HCT116 (cell line): ENCODE measurements at regions not wholly inside any gene's neighbourhood (a gene's known extent, or its start where the extent isn't known, plus 50 kb on each side); places are given as distances from the start of the nearest gene placed in this dataset.

Experiments
- ATAC-seq: fragments of 200-7000 bp; cut with Tn5 transposase; 2 replicates; pipeline ENCODE4 v1.9.1; 2020; ENCODE audit warnings: mild to moderate bottlenecking, moderate library complexity
- BruUV-seq: library from RNA; stranded (reverse); fragments of 400-500 nt; replicated peaks from 2 replicates; lab custom pipeline; 2021; lab: Mats Ljungman, UMichigan
- CTCF ChIA-PET: fragments of 300-600 bp; sonication (Branson Sonifier 250); formaldehyde crosslinking; loops from one replicate; lab custom pipeline; 2021; ENCODE audit warnings: antibody characterized with exemption; lab: Charles Lee
- POLR2A ChIA-PET: fragments of 300-600, 350-600 bp; sonication (Branson Sonifier 250); formaldehyde crosslinking; loops from one replicate; lab custom pipeline; 2021; ENCODE audit warnings: antibody characterized with exemption; lab: Charles Lee
- RAD21 ChIA-PET, 2 experiments: fragments of 300-600 bp; sonication (Branson Sonifier 250); formaldehyde crosslinking; loops; one replicate each; lab custom pipeline; 2023; ENCODE audit warnings: low total read pairs in 2 of 2; ENCODE audit not compliant: uncharacterized antibody in 2 of 2, unreplicated experiment in 2 of 2, low non-redundant PET in 1 of 2; lab: Charles Lee
- DNase-seq: peaks from one replicate; pipeline ENCODE4 v3.0.0-alpha.2; 2010; ENCODE audit warnings: low read depth, low spot score
- H2AFZ ChIP-seq: fragments of 200-600 bp; shearing (Covaris generic), sonication (generic); 2 replicates; pipeline ENCODE4 v1.6.1; 2017; ENCODE audit warnings: low read depth, mixed run types, mixed read lengths, antibody characterized with exemption, low read length; ENCODE audit not compliant: poor library complexity, severe bottlenecking
- H3K27ac ChIP-seq: 2 replicates; pipeline ENCODE4 v1.5.1; 2012; ENCODE audit warnings: low read depth, low read length
- H3K27me3 ChIP-seq: fragments of 200-600 bp; sonication (generic); 2 replicates; pipeline ENCODE4 v1.6.1; 2016; ENCODE audit warnings: mixed run types, low read length, mixed read lengths; ENCODE audit not compliant: insufficient read depth
- H3K36me3 ChIP-seq, 2 experiments: fragments of 200-500 bp in 1 of 2; fragments of 200-600 bp in 1 of 2; sonication (Bioruptor generic) in 1 of 2; sonication (generic) in 1 of 2; 2 replicates each; pipeline versions ENCODE4 v1.5.1 to v1.6.1; 2014 to 2016; ENCODE audit warnings: low read length in 2 of 2, inconsistent platforms in 1 of 2, mixed read lengths in 1 of 2, mixed run types in 1 of 2; ENCODE audit not compliant: insufficient read depth in 2 of 2, control insufficient read depth in 1 of 2
- H3K4me1 ChIP-seq, 2 experiments: fragments of 200-600 bp in 1 of 2; sonication (generic) in 1 of 2; 2 replicates each; pipeline versions ENCODE4 v1.5.1 to v1.6.1; 2012 to 2017; ENCODE audit warnings: low read length in 2 of 2, inconsistent platforms in 1 of 2, mild to moderate bottlenecking in 1 of 2, mixed read lengths in 1 of 2, mixed run types in 1 of 2, moderate library complexity in 1 of 2; ENCODE audit not compliant: insufficient read depth in 2 of 2, control insufficient read depth in 1 of 2
- H3K4me2 ChIP-seq: fragments of 200-600 bp; sonication (generic); 2 replicates; pipeline ENCODE4 v1.6.1; 2017; ENCODE audit warnings: mixed run types, low read length, mixed read lengths
- H3K4me3 ChIP-seq, 2 experiments: fragments of 200-600 bp in 1 of 2; sonication (generic) in 1 of 2; replicated peaks in 1 of 2; 2 replicates each; pipeline ENCODE4 v1.5.1; 2011 to 2016; ENCODE audit warnings: low read length in 2 of 2, control low read depth in 1 of 2, low read depth in 1 of 2, mild to moderate bottlenecking in 1 of 2, mixed read lengths in 1 of 2, mixed run types in 1 of 2
- H3K79me2 ChIP-seq: fragments of 200-600 bp; sonication (generic); 2 replicates; pipeline ENCODE4 v1.6.1; 2017; ENCODE audit warnings: mild to moderate bottlenecking, mixed run types, low read length, moderate library complexity, mixed read lengths; ENCODE audit not compliant: insufficient read depth
- H3K9ac ChIP-seq: fragments of 200-600 bp; sonication (generic); 2 replicates; pipeline ENCODE4 v1.6.1; 2016; ENCODE audit warnings: low read length, mixed read lengths
- H3K9me2 ChIP-seq: fragments of 200-600 bp; sonication (generic), shearing (Covaris generic); 2 replicates; pipeline ENCODE4 v1.6.1; 2017; ENCODE audit warnings: mixed run types, mild to moderate bottlenecking, moderate library complexity; ENCODE audit not compliant: insufficient read depth
- H3K9me3 ChIP-seq, 2 experiments: fragments of 200-500 bp in 1 of 2; fragments of 200-600 bp in 1 of 2; sonication (Bioruptor generic) in 1 of 2; sonication (generic) in 1 of 2; 2 replicates each; pipeline ENCODE4 v1.6.1; 2014 to 2017; ENCODE audit warnings: low read length in 2 of 2, mixed read lengths in 2 of 2, inconsistent platforms in 1 of 2, low read depth in 1 of 2, mild to moderate bottlenecking in 1 of 2, mixed run types in 1 of 2, moderate library complexity in 1 of 2; ENCODE audit not compliant: control insufficient read depth in 1 of 2, insufficient read depth in 1 of 2
- H4K20me1 ChIP-seq: fragments of 200-600 bp; sonication (generic), shearing (Covaris generic); 2 replicates; pipeline ENCODE4 v1.6.1; 2017; ENCODE audit warnings: mixed run types, mild to moderate bottlenecking, moderate library complexity; ENCODE audit not compliant: insufficient read depth
- CBX3 ChIP-seq: IDR thresholded peaks from 2 replicates; pipeline ENCODE4 v1.6.1; 2012; ENCODE audit warnings: low read depth
- EGR1 ChIP-seq: IDR thresholded peaks from 2 replicates; pipeline ENCODE4 v1.6.1; 2012; ENCODE audit warnings: low read depth
- ELF1 ChIP-seq: IDR thresholded peaks from 2 replicates; pipeline ENCODE4 v1.6.1; 2012; ENCODE audit warnings: low read depth, borderline replicate concordance
- EZH2 ChIP-seq: fragments of 200-600 bp; sonication (generic); IDR thresholded peaks from 2 replicates; pipeline ENCODE4 v1.6.1; 2017; ENCODE audit warnings: antibody characterized with exemption, mixed run types
- FOSL1 ChIP-seq: IDR thresholded peaks from 2 replicates; pipeline ENCODE4 v1.6.1; 2012; ENCODE audit warnings: low read depth
- MAX ChIP-seq: IDR thresholded peaks from 2 replicates; pipeline ENCODE4 v1.6.1; 2012
- POLR2A ChIP-seq: IDR thresholded peaks from 2 replicates; pipeline ENCODE4 v1.7.0; 2011; ENCODE audit warnings: borderline replicate concordance; ENCODE audit not compliant: insufficient read depth, insufficient read length; ENCODE audit errors: extremely low read depth
- POLR2AphosphoS5 ChIP-seq: IDR thresholded peaks from 2 replicates; pipeline ENCODE4 v1.6.1; 2011; ENCODE audit warnings: mild to moderate bottlenecking, low read depth, low read length, moderate library complexity
- RAD21 ChIP-seq: IDR thresholded peaks from 2 replicates; pipeline ENCODE4 v1.6.1; 2012; ENCODE audit warnings: low read depth, mild to moderate bottlenecking
- REST ChIP-seq: IDR thresholded peaks from 2 replicates; pipeline ENCODE4 v1.6.1; 2012; ENCODE audit warnings: low read depth
- SIN3A ChIP-seq: IDR thresholded peaks from 2 replicates; pipeline ENCODE4 v1.6.1; 2012; ENCODE audit warnings: low read depth
- SP1 ChIP-seq: IDR thresholded peaks from 2 replicates; pipeline ENCODE4 v1.6.1; 2012; ENCODE audit warnings: low read depth
- SRF ChIP-seq: IDR thresholded peaks from 2 replicates; pipeline ENCODE4 v1.6.1; 2012; ENCODE audit warnings: low read depth
- TCF7L2 ChIP-seq: IDR thresholded peaks from 2 replicates; pipeline ENCODE4 v1.7.0; 2011; ENCODE audit warnings: borderline replicate concordance, inconsistent platforms; ENCODE audit not compliant: insufficient read depth, insufficient read length; ENCODE audit errors: extremely low read depth
- YY1 ChIP-seq: IDR thresholded peaks from 2 replicates; pipeline ENCODE4 v1.6.1; 2011; ENCODE audit warnings: low read length, low read depth, moderate library complexity, mild to moderate bottlenecking; ENCODE audit not compliant: insufficient replicate concordance; ENCODE audit errors: extremely low read depth
- ZBTB33 ChIP-seq: IDR thresholded peaks from 2 replicates; pipeline ENCODE4 v1.6.1; 2011; ENCODE audit warnings: mild to moderate bottlenecking, low read length, moderate library complexity; ENCODE audit not compliant: insufficient replicate concordance; ENCODE audit errors: extremely low read depth
- intact Hi-C: fragments of 100-400 bp; cut with micrococcal nuclease; formaldehyde crosslinking; loops from 2 replicates; pipeline ENCODE4 v1.10.0; 2022

GRCh38 chr5:133830281-133830680 is 138.1 kb downstream of the C5orf15 start:
- no peak overlapping the region for H3K9ac ChIP-seq
- no peaks in the 10 kb centered on the region for H3K9me2 ChIP-seq
- DNase-seq: no peak
- intact Hi-C loops: no loop called here
- H3K9me3 ChIP-seq: no peaks in the 10 kb centered on the region
- no peaks in the 10 kb centered on the region for H4K20me1 ChIP-seq
- TF ChIP-seq YY1: no peak
- TF ChIP-seq ELF1: no peak
- TF ChIP-seq SRF: no peak
- TF ChIP-seq SP1: no peak
- TF ChIP-seq, all 23 proteins: peak for 0
- no peak overlapping the region for H3K27ac ChIP-seq
- H3K4me2 ChIP-seq: no peak overlapping the region
- no peaks in the 10 kb centered on the region for H3K4me1 ChIP-seq
- ChIA-PET CTCF (no interaction called here), POLR2A (interaction anchor here (0.6 kb wide), 1 partner anchor 62 kb away, joined by 3 read pairs; no protein-coding TSS in a partner anchor), RAD21 (no interaction called here)
- H3K4me3 ChIP-seq: no peak overlapping the region
- H3K79me2 ChIP-seq: no peaks in the 10 kb centered on the region
- no peaks in the 10 kb centered on the region for H3K36me3 ChIP-seq
- ATAC-seq: no peak
- BruUV-seq: no TSS peak
- no peak overlapping the region for H2AFZ ChIP-seq
- peaks cover 23% of the 10 kb centered on the region for H3K27me3 ChIP-seq

GRCh38 chr5:133829786-133830185 is 138.6 kb downstream of the C5orf15 start:
- no peaks in the 10 kb centered on the region for H3K4me1 ChIP-seq
- no peak overlapping the region for H3K4me3 ChIP-seq
- H3K27ac ChIP-seq: no peak overlapping the region
- no peak overlapping the region for H3K4me2 ChIP-seq
- CTCF ChIA-PET: no interaction called here
- H4K20me1 ChIP-seq: no peaks in the 10 kb centered on the region
- H3K36me3 ChIP-seq: no peaks in the 10 kb centered on the region
- H2AFZ ChIP-seq: no peak overlapping the region
- RAD21 ChIA-PET: no interaction called here
- DNase-seq (no peak), ATAC-seq (no peak)
- intact Hi-C loops: no loop called here
- H3K79me2 ChIP-seq: no peaks in the 10 kb centered on the region
- no peak overlapping the region for H3K9ac ChIP-seq
- H3K9me3 ChIP-seq: no peaks in the 10 kb centered on the region
- no TSS peak for BruUV-seq
- H3K9me2 ChIP-seq: no peaks in the 10 kb centered on the region
- H3K27me3 ChIP-seq: peaks cover 19% of the 10 kb centered on the region
- POLR2A ChIA-PET: interaction anchor here (0.6 kb wide), 1 partner anchor 62 kb away, joined by 3 read pairs; no protein-coding TSS in a partner anchor
- no peak for TF ChIP-seq EZH2
- TF ChIP-seq ELF1: no peak
- no peak for TF ChIP-seq CBX3
- TF ChIP-seq POLR2AphosphoS5: no peak
- TF ChIP-seq POLR2A: no peak
- no peak for TF ChIP-seq MAX
- no peak for TF ChIP-seq EGR1
- no peak for TF ChIP-seq ZBTB33
- no peak for TF ChIP-seq SRF
- no peak for TF ChIP-seq TCF7L2
- no peak for TF ChIP-seq SIN3A
- TF ChIP-seq REST: no peak
- no peak for TF ChIP-seq RAD21
- no peak for TF ChIP-seq YY1
- TF ChIP-seq FOSL1: no peak
